Glomerular endothelial cell (primary cell): ENCODE measurements at regions not wholly inside any gene's neighbourhood (a gene's known extent, or its start where the extent isn't known, plus 50 kb on each side); places are given as distances from the start of the nearest gene placed in this dataset.
"Not testable (repeated sequence)": the region's sequence is repeated elsewhere in the genome, so short reads cannot be mapped to it uniquely, and the experiment has no call there.

Experiments
- DNase-seq: peaks from one replicate; pipeline ENCODE4 v3.0.0-alpha.2; 2011; ENCODE audit warnings: low read depth, low spot score; ENCODE audit errors: extremely low read depth

- DNase-seq: no peak
Measured at GRCh38 chr14:53620890-53621289, 335.7 kb downstream of the BMP4 start.

DNA sequence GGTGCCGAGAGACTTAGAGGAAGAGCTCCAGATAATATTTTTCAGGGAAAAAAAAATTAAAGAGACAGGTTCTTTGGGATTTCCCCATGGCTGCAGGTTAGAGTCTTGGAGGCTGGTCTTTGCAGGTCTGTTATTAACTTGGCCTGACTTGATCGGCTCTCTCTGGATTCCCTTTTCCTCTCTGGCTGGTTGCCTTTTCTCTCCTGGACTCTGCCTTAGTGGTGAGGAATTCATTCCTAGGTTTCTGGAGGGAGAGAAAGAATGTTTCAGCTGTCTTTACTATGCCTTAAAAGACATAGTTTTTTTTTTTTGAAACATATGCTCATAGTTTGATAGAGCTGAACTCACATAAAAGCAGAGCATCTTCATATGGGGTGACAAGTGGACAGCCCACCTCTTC, 336.3 kb downstream of the BMP4 start:
- no peak for DNase-seq

DNA sequence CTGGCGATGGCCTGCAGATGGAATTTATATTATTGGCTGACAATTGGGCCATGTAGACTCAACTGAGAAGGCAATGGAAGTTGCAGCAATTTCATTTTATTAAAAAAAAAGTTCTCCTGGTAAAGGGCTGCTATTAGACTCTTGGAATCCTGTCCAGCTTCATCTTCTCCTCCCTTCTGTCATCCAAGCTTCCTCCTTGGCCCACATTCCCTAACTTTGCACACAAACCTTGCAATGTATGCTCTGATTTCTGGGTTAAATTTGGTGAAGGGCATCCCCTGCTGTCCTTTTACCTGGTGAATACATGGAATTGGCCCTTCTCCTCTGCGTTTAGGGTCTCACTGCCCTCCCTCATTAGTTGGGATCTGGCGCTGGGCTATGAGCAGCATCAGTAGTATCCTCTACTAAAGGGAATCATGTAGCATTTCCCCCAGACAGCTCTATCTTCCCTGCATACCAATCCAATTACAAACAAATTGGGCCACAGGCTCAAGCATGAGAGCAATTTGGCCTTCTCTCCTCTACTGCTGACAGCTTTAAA, 336.9 kb downstream of the BMP4 start:
- DNase-seq: no peak

- DNase-seq: not testable (repeated sequence)
Measured at GRCh38 chr14:53616536-53616935, 340.1 kb downstream of the BMP4 start.

- DNase-seq: no peak
Measured at GRCh38 chr14:53615252-53615651, 341.4 kb downstream of the BMP4 start.

GRCh38 chr14:53613404-53614253, 343.0 kb downstream of the BMP4 start:
- DNase-seq: no peak

DNA sequence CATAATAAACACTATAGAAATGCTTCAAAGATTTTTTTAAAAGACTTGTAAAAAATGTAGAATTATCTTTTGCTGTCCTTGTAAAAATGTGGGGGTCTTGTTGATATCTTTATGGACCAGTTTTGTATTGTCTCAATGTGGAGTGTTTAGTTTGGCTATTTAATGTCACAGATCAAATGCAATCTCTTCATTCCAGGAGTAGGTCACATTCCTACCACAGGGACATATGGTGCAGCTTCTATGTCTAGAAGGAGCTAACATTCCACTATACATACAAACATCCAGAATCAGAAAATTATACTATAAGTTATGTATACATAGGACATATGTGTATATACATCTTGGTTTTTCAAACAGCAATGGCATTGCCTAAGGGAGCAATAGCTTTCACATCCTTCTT, 345.7 kb downstream of the BMP4 start:
- no peak for DNase-seq

DNA sequence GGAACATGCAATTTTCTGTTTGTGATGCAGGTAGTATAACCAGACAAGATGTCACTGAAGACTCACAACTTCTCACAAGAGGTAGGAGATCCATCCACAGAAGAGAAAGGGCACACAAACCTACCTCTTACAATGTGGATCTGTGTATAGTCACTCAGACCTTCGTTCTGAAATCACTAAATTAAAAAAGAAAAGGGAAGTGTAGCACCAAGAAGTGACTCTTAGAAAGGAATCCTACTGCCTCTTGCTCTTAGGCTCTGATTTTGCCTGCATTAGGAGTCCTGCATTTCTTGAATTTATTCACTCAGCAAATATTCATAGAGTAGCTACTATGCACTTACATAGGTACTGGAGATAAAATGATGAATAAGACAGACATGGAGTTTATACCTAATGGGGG, 347.6 kb downstream of the BMP4 start:
- no peak for DNase-seq

- DNase-seq: no peak
Measured at GRCh38 chr14:53608369-53608768, 348.3 kb downstream of the BMP4 start.

DNA sequence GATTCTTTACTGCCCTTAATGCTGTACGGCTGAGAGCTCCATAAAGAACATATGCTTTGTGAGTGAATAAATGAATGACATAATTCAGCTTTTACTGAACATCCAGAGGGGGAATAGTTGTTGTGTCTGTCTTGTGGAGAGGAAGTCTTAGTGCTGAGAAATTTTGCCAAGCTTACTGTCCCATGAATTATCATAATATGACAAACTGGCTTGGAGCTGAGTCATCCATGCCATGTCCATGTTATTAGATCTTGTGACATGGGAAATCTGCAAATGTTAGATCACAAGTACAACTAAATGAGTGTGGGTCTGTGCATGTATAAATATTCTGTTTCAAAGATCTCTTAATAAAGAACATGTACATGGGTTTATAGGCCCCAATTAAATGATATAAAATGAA, 350.4 kb downstream of the BMP4 start:
- DNase-seq: no peak

DNA sequence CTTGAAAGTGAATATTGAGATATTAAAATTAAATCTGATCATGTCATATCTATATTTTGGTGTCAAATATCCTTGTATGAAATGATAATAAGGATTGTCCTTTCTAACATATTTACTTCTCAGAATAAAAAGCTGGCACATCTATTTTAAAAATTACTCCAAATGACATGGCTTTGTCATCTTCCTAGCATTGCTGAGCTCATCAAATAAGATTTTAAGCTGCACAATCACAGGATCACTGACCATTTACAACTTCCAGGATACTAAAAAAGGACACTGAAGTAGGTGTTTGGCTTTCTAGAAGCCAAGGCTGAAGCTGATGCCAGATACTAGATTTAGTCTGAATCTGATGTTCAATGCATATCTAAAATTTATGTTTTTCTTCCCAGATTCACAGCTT, 351.1 kb downstream of the BMP4 start:
- no peak for DNase-seq

DNA sequence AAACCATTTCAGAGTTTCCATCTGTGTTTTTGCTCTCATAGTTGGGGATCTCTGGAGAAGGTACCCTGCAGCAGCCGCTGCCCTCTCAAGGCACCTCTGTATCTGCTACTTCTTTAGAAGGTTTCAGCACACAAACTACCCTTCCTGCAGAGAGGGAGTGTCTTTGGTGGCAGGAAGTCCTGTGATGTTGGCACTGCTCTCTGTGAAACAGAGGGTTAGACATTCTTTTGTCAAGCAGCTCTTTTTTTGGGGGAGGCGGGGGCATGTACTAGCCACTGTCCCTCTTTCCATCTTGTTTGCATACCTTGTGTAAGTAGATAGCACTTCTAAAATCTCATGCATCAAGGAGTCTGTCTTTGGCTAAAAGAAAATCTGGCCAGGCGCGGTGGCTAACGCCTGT, 352.6 kb downstream of the BMP4 start:
- no peak for DNase-seq

- DNase-seq: no peak
Measured at GRCh38 chr14:53601409-53601808, 355.2 kb downstream of the BMP4 start.

GRCh38 chr14:53599221-53599945, 357.2 kb downstream of the BMP4 start:
- no peak for DNase-seq

GRCh38 chr14:53596853-53597525, 359.6 kb downstream of the BMP4 start:
- no peak for DNase-seq

GRCh38 chr14:53591816-53592215, 364.8 kb downstream of the BMP4 start:
- no peak for DNase-seq

DNA sequence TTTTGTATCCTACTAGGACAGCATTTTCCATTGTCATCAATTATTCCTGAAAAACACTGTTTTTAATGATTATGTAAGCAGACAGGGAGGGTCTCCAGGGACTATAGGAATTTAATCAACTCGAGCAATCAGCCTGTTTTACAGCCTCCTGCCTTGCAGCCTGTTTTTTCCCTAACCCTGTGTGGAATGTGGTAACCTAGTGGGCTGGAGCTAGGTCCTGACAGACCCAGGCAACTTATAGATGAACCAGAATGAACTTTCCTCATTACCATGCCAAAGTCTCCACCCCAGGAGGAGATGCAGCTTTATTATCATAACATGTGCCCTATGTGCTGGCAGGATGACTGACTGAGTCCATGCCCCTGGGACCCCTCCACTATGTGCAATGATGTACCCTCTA, 375.1 kb downstream of the BMP4 start:
- DNase-seq: no peak

DNA sequence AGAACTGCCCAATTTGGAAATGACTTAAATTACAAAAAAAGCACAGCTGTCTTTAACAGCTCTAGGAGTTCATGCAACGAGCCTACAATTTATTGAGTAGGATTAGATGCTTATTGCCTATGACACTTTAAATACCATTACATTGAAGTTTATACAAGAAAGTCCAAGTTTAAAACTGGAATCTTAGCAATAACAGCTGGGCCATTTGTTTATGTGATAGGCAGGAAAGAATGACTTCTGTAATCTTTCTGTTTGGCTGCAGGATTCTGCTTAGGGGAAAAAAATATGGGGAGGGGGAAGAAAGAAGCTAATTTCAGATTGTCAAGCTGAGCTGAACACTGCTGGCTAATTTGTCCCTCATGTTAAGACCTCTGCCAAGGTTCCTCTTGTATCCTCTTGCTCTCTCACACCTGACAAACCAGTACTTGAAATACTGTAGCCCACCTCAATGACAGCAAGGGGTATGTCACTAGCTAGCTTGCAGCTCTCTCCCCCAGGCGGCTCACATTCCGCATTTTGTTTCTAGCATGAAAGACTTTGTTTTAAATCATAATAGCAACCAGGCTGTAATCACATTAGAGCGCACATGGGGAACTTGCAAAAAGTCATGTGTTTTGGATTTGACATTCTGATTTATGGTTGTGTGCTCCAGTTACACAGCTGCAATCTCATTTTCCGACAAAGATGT, 384.8 kb downstream of the BMP4 start:
- DNase-seq: no peak

- no peak for DNase-seq
Measured at GRCh38 chr14:53570411-53571387, 385.9 kb downstream of the BMP4 start.

DNA sequence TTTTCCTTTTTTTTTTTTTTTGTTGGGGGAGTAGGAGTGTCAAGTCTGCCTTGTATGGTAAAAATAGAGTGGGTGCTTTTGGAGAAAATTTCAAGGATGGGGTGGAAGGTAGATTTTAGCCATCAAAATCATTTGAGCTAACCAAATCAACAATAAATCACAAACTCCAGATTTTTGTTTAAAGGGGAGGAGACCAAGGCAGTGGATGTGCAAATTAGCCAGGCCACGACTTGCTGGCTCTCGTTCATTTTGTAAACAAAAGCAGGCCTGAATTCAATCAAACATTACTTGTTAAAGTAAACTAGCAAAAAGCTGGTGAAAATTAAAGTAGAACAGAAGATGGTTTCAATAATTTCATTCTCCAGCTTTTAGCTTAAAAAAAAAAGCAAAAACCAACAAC, 387.2 kb downstream of the BMP4 start:
- no peak for DNase-seq
